ENCODE measurements at regions not wholly inside any gene's neighbourhood (a gene's known extent, or its start where the extent isn't known, plus 50 kb on each side); places are given as distances from the start of the nearest gene placed in this dataset.

DNA sequence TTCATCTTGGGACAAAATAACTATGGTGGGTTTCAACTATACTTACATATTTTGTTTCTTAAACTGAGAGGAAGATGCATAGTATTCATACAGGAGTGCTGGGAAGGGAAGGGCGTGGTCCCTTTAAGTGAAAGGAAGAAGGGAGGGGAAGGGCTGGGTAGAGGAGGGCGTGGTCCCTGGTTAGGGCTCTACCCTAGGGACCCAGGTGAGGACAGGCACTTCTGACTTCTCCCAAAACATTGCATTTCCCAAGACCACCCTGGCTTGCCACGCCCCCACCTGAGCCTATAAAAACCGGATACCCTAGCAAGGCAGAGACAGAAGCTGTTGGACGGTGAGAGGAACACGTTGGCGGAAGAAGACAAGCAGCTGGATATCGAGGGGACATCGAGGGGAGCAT is 157.6 kb upstream of the PLXNA4 start:
- TF ChIP-seq POLR2AphosphoS5 (IDR thresholded peaks at IDR 0.05; ENCODE audit: borderline replicate concordance, low read depth, low read length) (no peak), EZH2 (IDR thresholded peaks at IDR 0.05) (no peak), FOXP2 (optimal IDR thresholded peaks at IDR 0.05; ENCODE audit: control extremely low read depth, extremely low read length, insufficient read depth) (no peak)

All from SK-N-MC (cell line).